NCI-H69 (cell line): ENCODE measurements at regions not wholly inside any gene's neighbourhood (a gene's known extent, or its start where the extent isn't known, plus 50 kb on each side); places are given as distances from the start of the nearest gene placed in this dataset.
"Not testable (repeated sequence)": the region's sequence is repeated elsewhere in the genome, so short reads cannot be mapped to it uniquely, and the experiment has no call there.

Source experiments
- DNase-seq: peaks from one replicate; lab custom pipeline; 2025; lab: John Stamatoyannopoulos, UW

DNA sequence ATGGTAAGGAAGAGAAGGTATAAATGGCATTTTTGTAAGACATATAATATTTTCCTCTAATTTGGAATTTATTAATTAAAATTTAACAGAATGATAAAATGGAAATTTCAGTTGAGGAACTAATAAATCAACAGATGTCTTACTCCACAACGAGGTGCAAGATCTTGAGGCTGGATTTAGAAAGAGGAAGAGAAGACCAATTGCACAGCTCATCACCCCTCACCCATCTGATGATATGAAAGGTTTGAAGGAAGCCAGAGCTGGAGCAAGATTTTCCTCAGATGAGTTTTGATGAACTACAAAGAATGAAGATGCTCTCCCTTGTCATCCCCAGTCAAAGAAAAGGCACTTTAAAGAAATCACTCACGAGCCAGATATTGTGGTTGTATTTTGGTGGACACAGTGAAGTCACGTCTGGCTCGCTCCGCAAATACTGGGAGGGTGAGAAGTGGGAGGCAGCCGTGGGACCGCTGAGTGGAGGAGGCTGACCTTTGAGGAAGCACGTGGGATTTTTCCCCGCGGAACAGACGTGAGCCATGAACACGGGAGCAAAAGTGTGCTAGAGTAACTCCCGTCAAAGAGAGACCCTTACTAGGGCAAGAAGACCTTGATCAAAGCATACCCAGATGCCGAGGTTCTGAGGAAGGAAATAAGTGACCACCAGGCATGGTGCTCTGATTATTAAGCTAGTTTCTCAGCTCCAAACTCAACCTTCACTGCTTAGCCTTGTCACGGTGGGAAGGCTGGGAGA, 511.4 kb downstream of the RNF144A start:
- no peak for DNase-seq

DNA sequence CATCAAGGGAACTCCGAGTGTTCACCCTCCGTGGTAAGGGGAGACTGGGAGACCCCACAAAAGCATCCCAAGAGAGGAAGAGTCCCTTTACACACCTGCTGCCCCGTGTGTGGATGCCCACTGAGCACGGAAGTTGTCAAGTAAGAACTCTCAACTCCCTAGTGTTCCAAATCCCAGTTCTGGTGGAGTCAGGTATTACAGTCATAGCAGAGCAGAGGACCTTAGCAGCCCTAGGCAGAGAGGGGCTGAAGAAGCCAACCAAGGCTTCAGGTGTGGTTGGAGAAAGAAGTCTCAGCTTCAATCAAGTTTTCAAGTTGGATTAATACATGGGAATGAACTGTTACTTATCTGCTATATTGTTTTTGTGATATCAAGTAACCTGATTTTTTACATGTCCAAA, 512.5 kb downstream of the RNF144A start:
- peak; percentile 3 for DNase-seq

DNA sequence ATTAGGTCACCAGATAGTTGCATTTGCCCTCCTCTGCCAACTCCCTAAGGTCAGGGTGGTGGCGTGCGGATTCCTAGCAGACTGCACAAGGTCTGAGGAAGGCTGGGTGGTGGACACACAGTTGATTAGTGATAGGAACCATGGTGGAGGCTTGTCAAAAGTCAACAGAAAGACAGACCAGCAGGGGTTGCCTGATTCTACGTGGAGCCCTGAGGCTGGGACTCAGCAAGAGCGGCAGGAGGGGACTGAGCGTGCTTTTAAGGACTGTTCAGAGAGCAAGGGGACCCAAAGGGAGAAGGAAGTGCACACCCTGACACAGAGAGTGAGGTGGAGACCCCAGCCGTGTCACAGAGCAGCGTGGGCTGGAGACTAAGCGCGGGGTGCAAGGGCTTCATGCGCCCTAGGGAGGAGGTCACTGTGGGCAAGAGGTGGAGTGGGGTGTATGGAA, 513.2 kb downstream of the RNF144A start:
- DNase-seq: no peak

GRCh38 chr2:7430869-7431641, 513.8 kb downstream of the RNF144A start:
- DNase-seq: no peak

GRCh38 chr2:7432436-7432835, 515.2 kb downstream of the RNF144A start:
- no peak for DNase-seq

- DNase-seq: peak; percentile 5
Measured at GRCh38 chr2:7436096-7436906, 519.1 kb downstream of the RNF144A start.

DNA sequence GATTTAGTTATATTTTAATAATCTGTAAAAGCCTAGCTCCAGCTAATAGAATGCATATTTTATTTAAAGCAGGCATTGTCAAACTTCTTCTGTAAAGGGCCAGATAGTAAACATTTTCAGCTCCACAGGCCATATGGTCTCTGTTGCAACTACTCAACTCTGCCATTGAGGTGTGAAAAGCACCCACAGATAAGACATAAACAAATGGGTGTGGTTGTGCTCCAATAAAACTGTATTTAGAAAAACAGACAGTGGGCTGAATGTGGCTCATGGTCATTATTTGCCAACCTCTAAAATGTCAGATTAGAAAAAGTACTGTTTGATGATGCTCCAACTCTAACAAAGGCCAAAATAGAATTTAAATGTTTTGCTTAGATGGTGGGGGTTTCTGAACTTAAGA, 519.9 kb downstream of the RNF144A start:
- peak; percentile 27 for DNase-seq

- no peak for DNase-seq
Measured at GRCh38 chr2:7437716-7438632, 520.8 kb downstream of the RNF144A start.

- no peak for DNase-seq
Measured at GRCh38 chr2:7438855-7439254, 521.6 kb downstream of the RNF144A start.

DNA sequence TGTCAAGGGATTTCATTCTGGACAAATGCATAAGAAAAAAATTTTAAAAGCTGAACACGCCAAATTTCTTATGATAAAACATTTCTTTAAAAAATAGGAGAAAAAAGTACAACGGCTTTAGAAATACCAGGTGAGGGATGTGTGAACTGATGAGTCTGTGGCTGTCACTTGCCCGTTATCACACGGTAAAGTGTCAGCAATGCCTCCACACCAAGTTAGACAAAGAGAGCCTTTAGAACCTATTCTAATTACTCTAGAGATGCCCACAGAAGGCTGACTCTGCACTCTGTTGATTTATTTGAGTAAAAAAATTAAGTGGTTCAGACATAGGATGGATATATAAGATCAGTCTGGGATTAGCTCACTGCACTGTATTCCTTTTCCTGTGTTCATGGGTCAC, 523.8 kb downstream of the RNF144A start:
- DNase-seq: no peak

DNA sequence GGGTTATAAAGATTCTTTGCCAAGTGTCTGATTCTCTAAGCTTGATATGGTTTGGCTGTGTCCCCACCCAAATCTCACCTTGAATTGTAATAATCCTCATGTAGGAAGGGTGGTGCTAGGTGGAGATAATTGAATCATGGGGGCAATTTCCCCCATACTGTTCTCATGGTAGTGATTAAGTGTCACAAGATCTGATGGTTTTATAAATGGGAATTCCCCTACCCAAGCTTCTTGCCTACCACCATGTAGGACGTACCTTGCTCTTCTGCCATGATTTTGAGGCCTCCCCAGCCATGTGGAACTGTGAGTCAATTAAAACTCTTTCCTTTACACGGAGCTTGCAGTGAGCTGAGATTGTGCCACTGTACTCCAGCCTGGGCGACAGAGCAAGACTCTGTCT, 524.6 kb downstream of the RNF144A start:
- DNase-seq: not testable (repeated sequence)

DNA sequence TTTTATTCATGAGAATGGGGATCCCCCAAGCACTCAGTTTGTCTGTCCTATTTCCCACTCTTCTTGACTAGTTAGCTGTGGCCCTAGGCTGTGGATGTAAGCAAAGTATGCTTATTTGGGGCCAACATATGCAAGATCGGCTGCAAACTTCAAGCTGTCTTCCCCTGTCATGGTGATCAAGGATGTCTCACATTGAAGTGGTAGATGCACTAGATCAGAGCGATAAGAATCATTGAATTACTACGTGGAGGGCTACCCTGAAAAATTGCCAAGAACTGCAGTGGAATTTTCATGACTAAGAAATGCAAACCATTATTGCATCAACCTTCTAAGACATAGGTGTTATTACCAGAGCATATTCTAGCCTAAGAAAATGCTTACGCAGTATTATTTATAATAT, 527.4 kb downstream of the RNF144A start:
- DNase-seq: no peak

DNA sequence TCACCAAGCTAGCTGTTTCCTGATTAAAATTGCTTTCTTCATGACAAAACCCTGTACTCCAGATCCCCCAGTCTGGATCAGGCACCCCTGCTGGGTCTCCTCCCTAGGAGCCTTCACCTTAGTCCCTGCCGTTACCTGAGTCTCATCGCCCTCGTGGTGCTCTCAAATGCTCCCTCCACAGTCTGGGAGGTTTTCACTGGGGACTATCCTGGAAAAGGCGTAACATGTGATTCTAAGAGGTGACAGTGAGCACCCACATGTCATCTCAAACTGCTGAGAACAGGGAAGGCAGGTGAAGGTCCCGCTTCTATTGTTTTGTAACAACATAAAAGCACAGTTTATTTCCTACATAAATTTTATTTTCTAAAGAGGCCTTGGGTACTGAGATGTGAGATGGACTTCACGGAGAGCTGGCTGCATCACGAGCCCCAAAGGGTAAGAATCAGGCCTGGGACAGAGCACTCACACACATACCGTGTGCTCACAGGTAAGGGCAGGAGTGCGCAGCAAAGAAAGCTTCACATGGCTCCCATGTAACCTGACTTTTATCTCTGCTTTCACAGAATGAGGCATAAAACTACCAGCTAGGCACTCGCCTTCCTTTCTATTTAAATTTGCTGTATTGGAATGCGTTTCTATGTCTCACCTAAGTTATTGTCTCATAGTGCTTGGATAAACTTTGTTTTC, 531.5 kb downstream of the RNF144A start:
- no peak for DNase-seq

GRCh38 chr2:7449298-7449697, 532.1 kb downstream of the RNF144A start:
- peak; percentile 66 for DNase-seq

DNA sequence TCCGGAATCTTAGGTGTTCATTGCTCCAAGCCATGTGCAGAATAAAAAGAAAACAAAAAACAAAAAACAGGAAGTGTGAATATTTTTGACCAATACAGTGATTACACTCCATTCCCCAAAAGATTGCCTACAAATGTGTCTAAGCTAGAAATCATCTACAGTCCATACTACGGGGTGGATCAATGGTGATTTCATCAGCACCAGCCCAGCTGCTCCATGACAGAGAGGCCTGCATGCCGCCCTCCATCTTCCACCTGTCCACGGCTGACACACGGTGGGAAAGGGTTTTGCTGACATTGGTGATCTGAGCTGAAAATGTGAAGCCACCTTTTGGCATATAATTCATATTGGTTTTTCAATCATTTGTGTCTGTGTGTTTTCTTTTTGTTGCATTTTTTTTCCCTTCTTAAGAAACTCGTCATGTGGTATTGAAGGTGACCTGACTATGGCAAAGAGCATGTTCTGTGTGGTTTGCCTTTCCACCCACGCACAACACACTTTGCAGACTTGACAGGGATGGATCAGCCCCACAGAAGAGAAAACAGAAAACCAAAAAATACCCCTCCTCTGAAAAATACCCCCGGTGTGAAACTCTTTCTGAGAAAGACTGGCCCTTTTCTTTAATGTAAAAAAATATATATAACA, 533.1 kb downstream of the RNF144A start:
- DNase-seq: no peak

DNA sequence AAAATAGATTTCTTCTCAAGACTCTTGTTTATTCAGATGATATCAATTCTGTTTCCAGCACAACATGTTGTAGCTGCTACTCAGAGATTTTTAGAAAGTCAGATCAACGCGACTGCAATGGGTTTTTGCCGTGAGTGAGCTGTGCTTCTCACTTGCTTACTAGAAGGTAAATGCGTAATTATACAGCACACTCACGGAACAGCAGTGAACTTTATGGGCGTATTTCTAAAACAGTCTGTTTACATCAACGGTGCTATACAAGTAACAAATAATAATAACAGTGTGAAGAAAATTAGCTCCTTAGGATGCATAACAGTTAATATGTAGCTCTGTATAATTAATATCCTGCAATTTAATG, 533.6 kb downstream of the RNF144A start:
- no peak for DNase-seq

GRCh38 chr2:7452110-7452876, 535.1 kb downstream of the RNF144A start:
- no peak for DNase-seq

DNA sequence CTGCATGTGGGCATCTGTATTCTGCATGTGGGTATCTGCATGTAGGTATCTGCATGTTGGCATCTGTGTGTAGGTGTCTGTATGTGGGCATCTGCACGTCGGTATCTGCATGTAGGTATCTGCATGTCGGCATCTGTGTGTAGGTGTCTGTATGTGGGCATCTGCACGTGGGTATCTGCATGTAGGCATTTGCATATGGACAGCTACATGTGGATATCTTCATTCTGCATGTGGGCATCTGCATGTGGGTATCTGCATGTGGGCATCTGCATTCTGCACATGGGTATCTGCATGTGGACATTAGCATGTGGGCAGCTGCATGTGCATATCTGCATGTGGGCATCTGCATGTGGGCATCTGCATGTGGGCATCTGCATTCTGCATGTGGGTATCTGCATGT, 537.4 kb downstream of the RNF144A start:
- DNase-seq: no peak

DNA sequence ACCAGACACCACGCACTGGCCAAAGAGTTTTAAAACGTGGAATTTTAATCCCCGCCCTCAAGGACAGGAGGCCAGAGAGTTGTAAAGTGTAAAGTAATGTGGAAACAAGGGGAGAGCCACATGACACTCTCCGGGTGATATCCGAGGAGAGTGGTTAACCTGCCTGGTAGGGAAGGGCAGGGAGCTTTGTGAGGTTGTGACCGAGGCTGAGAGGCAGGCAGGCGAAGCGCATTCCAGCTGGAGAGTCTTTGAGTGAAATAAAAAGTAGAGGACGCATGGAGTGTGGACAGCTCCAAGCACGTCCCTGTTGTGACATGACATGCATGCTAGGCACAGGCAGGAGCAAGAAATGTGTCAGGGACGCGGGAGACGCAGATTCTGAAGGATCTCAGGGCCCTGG, 539.5 kb downstream of the RNF144A start:
- no peak for DNase-seq

GRCh38 chr2:7458066-7458465, 540.9 kb downstream of the RNF144A start:
- no peak for DNase-seq
